CD4-positive, alpha-beta T cell (primary cell): ENCODE measurements at regions not wholly inside any gene's neighbourhood (a gene's known extent, or its start where the extent isn't known, plus 50 kb on each side); places are given as distances from the start of the nearest gene placed in this dataset.

Source experiments
- ATAC-seq: fragments of 200-7000 bp; cut with Tn5 transposase; one replicate; pipeline ENCODE4 v1.10.0; 2022; ENCODE audit warnings: mild to moderate bottlenecking; ENCODE audit not compliant: poor library complexity
- CTCF ChIA-PET: fragments of 350-600 bp; sonication (Branson Sonifier 250); formaldehyde crosslinking; loops from one replicate; lab custom pipeline; 2021; ENCODE audit warnings: antibody characterized with exemption, inconsistent platforms; lab: Charles Lee
- POLR2A ChIA-PET: fragments of 350-600 bp; sonication (Branson Sonifier 250); formaldehyde crosslinking; loops from one replicate; lab custom pipeline; 2021; ENCODE audit warnings: antibody characterized with exemption, inconsistent platforms; lab: Charles Lee
- DNase-seq, 14 experiments: peaks; one replicate each; pipeline ENCODE4 v3.0.0-alpha.2; 2013 to 2020; ENCODE audit warnings: mixed read lengths in 2 of 14
- H3K27ac ChIP-seq, 2 donors: one replicate each; pipeline versions ENCODE4 v1.5.1 to v1.7.0; 2013; ENCODE audit warnings: low read length in 2 of 2, low read depth in 1 of 2, mild to moderate bottlenecking in 1 of 2
- H3K27me3 ChIP-seq, 2 experiments: 1 replicate in 1 of 2; 2 replicates in 1 of 2; pipeline versions ENCODE4 v1.6.1 to v1.7.0; 2013; ENCODE audit warnings: low read length in 2 of 2, control low read depth in 1 of 2, mild to moderate bottlenecking in 1 of 2, moderate library complexity in 1 of 2; ENCODE audit not compliant: insufficient read depth in 2 of 2, control insufficient read depth in 1 of 2
- H3K36me3 ChIP-seq: one replicate; pipeline ENCODE4 v1.6.1; 2013; ENCODE audit warnings: low read length, control low read depth; ENCODE audit not compliant: insufficient read depth
- H3K4me1 ChIP-seq: one replicate; pipeline ENCODE4 v1.6.1; 2013; ENCODE audit warnings: low read length, control low read depth; ENCODE audit not compliant: insufficient read depth
- H3K4me3 ChIP-seq: one replicate; pipeline ENCODE4 v1.5.1; 2013; ENCODE audit warnings: mild to moderate bottlenecking, low read length, moderate library complexity
- H3K9me3 ChIP-seq, 2 experiments: 1 replicate in 1 of 2; 2 replicates in 1 of 2; pipeline versions ENCODE4 v1.6.1 to v1.7.0; 2013; ENCODE audit warnings: low read length in 2 of 2, mild to moderate bottlenecking in 2 of 2, control low read depth in 1 of 2, moderate library complexity in 1 of 2; ENCODE audit not compliant: control insufficient read depth in 1 of 2, insufficient read depth in 1 of 2
- H3K27ac Mint-ChIP-seq: one replicate; pipeline ENCODE4 v1.8.0; 2020; ENCODE audit warnings: mixed read lengths
- H3K27me3 Mint-ChIP-seq: one replicate; pipeline ENCODE4 v1.8.0; 2021; ENCODE audit warnings: mixed read lengths
- H3K36me3 Mint-ChIP-seq: one replicate; pipeline ENCODE4 v1.8.0; 2021; ENCODE audit warnings: low read depth, mixed read lengths
- H3K4me1 Mint-ChIP-seq: one replicate; pipeline ENCODE4 v1.8.0; 2021; ENCODE audit warnings: low read depth, mixed read lengths
- H3K4me3 Mint-ChIP-seq: one replicate; pipeline ENCODE4 v1.8.0; 2020; ENCODE audit warnings: mild to moderate bottlenecking, mixed read lengths
- H3K9me3 Mint-ChIP-seq: one replicate; pipeline ENCODE4 v1.8.0; 2020; ENCODE audit warnings: mixed read lengths
- intact Hi-C, 2 experiments: fragments of 100-400 bp; cut with DNase I in 1 of 2; cut with micrococcal nuclease in 1 of 2; formaldehyde crosslinking; loops; one replicate each; pipeline versions ENCODE4 v1.15.1 to v1.9.0; 2023 to 2025; cut with DNase I, micrococcal nuclease
- TF ChIP-seq, protein P1 (sequence below): fragments of 200-600 bp; IDR thresholded peaks from one replicate; pipeline ENCODE4 v1.8.0; 2022; ENCODE audit warnings: antibody characterized with exemption, mild to moderate bottlenecking

- TF ChIP-seq, protein P1, sequence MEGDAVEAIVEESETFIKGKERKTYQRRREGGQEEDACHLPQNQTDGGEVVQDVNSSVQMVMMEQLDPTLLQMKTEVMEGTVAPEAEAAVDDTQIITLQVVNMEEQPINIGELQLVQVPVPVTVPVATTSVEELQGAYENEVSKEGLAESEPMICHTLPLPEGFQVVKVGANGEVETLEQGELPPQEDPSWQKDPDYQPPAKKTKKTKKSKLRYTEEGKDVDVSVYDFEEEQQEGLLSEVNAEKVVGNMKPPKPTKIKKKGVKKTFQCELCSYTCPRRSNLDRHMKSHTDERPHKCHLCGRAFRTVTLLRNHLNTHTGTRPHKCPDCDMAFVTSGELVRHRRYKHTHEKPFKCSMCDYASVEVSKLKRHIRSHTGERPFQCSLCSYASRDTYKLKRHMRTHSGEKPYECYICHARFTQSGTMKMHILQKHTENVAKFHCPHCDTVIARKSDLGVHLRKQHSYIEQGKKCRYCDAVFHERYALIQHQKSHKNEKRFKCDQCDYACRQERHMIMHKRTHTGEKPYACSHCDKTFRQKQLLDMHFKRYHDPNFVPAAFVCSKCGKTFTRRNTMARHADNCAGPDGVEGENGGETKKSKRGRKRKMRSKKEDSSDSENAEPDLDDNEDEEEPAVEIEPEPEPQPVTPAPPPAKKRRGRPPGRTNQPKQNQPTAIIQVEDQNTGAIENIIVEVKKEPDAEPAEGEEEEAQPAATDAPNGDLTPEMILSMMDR = no peak
- H3K4me3 ChIP-seq = no peak overlapping the region
- H3K27ac ChIP-seq = no peak overlapping the region
- DNase-seq (no peak), ATAC-seq (no peak)
- H3K9me3 ChIP-seq = no peaks in the 10 kb centered on the region
- no peaks in the 10 kb centered on the region for H3K27me3 ChIP-seq
- Mint-ChIP-seq H3K36me3 (no peaks in the 10 kb centered on the region), H3K4me1 (no peaks in the 10 kb centered on the region), H3K9me3 (no peaks in the 10 kb centered on the region), H3K4me3 (no peak overlapping the region), H3K27ac (no peak overlapping the region), H3K27me3 (peaks cover 4% of the 10 kb centered on the region)
- no peaks in the 10 kb centered on the region for H3K36me3 ChIP-seq
- intact Hi-C loops = no loop called here
- CTCF ChIA-PET = no interaction called here
- H3K4me1 ChIP-seq = no peaks in the 10 kb centered on the region
- POLR2A ChIA-PET = no interaction called here
Observed at GRCh38 chr13:22028831-22029230, 358.0 kb downstream of the FGF9 start.

DNA sequence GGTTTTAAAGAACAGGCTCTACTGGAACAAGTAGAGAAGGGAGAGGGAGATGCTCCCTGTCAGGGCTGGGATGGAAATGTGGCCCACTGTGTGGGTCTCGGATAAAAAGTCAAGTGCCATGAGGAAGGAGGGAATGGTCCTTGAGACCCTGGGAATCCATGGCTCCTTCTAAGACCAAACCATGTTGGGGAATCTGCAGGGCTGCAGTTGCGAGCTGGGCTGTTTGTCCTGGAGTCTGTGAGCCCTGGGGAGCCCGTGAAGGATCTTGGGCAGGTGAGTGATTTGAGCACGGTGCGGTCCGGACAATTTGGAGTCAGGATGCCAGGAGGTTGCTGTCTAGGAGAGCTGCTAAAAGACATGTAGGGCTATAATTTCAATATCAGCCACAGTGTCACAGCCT lies 359.4 kb downstream of the FGF9 start:
- Mint-ChIP-seq H3K27ac (no peak overlapping the region), H3K9me3 (no peaks in the 10 kb centered on the region), H3K4me1 (no peaks in the 10 kb centered on the region), H3K27me3 (peaks cover 4% of the 10 kb centered on the region), H3K4me3 (no peak overlapping the region), H3K36me3 (no peaks in the 10 kb centered on the region)
- H3K9me3 ChIP-seq = no peaks in the 10 kb centered on the region
- no peak for DNase-seq
- H3K36me3 ChIP-seq = no peaks in the 10 kb centered on the region
- intact Hi-C loops = no loop called here
- no peak overlapping the region for H3K4me3 ChIP-seq
- POLR2A ChIA-PET = no interaction called here
- TF ChIP-seq, protein P1 = no peak
- CTCF ChIA-PET = no interaction called here
- H3K27ac ChIP-seq = no peak overlapping the region
- no peak for ATAC-seq
- no peaks in the 10 kb centered on the region for H3K4me1 ChIP-seq
- H3K27me3 ChIP-seq = no peaks in the 10 kb centered on the region

GRCh38 chr13:22031702-22032286 lies 360.9 kb downstream of the FGF9 start:
- Mint-ChIP-seq H3K4me1 (no peaks in the 10 kb centered on the region), H3K27me3 (peaks cover 4% of the 10 kb centered on the region), H3K27ac (no peak overlapping the region), H3K9me3 (no peaks in the 10 kb centered on the region), H3K36me3 (no peaks in the 10 kb centered on the region), H3K4me3 (no peak overlapping the region)
- DNase-seq (no peak), ATAC-seq (no peak)
- Histone ChIP-seq H3K36me3 (no peaks in the 10 kb centered on the region), H3K9me3 (no peaks in the 10 kb centered on the region), H3K27ac (no peak overlapping the region), H3K4me3 (no peak overlapping the region), H3K27me3 (no peaks in the 10 kb centered on the region), H3K4me1 (no peaks in the 10 kb centered on the region)
- TF ChIP-seq, protein P1 = no peak
- CTCF ChIA-PET = no interaction called here
- intact Hi-C loops = no loop called here
- POLR2A ChIA-PET = no interaction called here
